ENCODE measurements at regions not wholly inside any gene's neighbourhood (a gene's known extent, or its start where the extent isn't known, plus 50 kb on each side); places are given as distances from the start of the nearest gene placed in this dataset.

- H3K4me1 ChIP-seq, result no peaks in the 10 kb centered on the region
- H3K4me3 ChIP-seq, result no peak overlapping the region
- H3K36me3 ChIP-seq, result no peaks in the 10 kb centered on the region
- H3K27ac ChIP-seq (replicated peaks), result no peak overlapping the region
- DNase-seq, result no peak
- no peak for TF ChIP-seq CTCF (IDR thresholded peaks at IDR 0.05; ENCODE audit: borderline replicate concordance)
- H3K9me3 ChIP-seq (replicated peaks), result no peaks in the 10 kb centered on the region
- no peaks in the 10 kb centered on the region for H3K27me3 ChIP-seq (ENCODE audit: low read depth)
- intact Hi-C loops (cut with micrococcal nuclease), result no loop called here
Observed at GRCh38 chr3:72538070-72538745, 310.0 kb downstream of the SHQ1 start.

- Histone ChIP-seq H3K4me1 (no peaks in the 10 kb centered on the region), H3K4me3 (no peak overlapping the region), H3K9me3 (replicated peaks) (no peaks in the 10 kb centered on the region), H3K27ac (replicated peaks) (no peak overlapping the region), H3K27me3 (ENCODE audit: low read depth) (no peaks in the 10 kb centered on the region), H3K36me3 (no peaks in the 10 kb centered on the region)
- intact Hi-C loops (cut with micrococcal nuclease), result no loop called here
- no peak for TF ChIP-seq CTCF (IDR thresholded peaks at IDR 0.05; ENCODE audit: borderline replicate concordance)
- no peak for DNase-seq
Observed at GRCh38 chr3:72537448-72537847, 310.8 kb downstream of the SHQ1 start.

- no peak for TF ChIP-seq CTCF (IDR thresholded peaks at IDR 0.05; ENCODE audit: borderline replicate concordance)
- H3K4me3 ChIP-seq, result no peak overlapping the region
- DNase-seq, result no peak
- H3K4me1 ChIP-seq, result no peaks in the 10 kb centered on the region
- intact Hi-C loops (cut with micrococcal nuclease), result no loop called here
- no peaks in the 10 kb centered on the region for H3K36me3 ChIP-seq
- no peaks in the 10 kb centered on the region for H3K27me3 ChIP-seq (ENCODE audit: low read depth)
- no peaks in the 10 kb centered on the region for H3K9me3 ChIP-seq (replicated peaks)
- H3K27ac ChIP-seq (replicated peaks), result no peak overlapping the region
Observed at GRCh38 chr3:72536878-72537267, 311.4 kb downstream of the SHQ1 start.

- DNase-seq, result no peak
- intact Hi-C loops (cut with micrococcal nuclease), result no loop called here
- H3K4me1 ChIP-seq, result no peaks in the 10 kb centered on the region
- no peak overlapping the region for H3K27ac ChIP-seq (replicated peaks)
- TF ChIP-seq CTCF (IDR thresholded peaks at IDR 0.05; ENCODE audit: borderline replicate concordance), result no peak
- no peaks in the 10 kb centered on the region for H3K27me3 ChIP-seq (ENCODE audit: low read depth)
- no peaks in the 10 kb centered on the region for H3K36me3 ChIP-seq
- no peaks in the 10 kb centered on the region for H3K9me3 ChIP-seq (replicated peaks)
- H3K4me3 ChIP-seq, result no peak overlapping the region
Observed at GRCh38 chr3:72536206-72536877, 311.9 kb downstream of the SHQ1 start.

GRCh38 chr3:72535772-72536171, 312.5 kb downstream of the SHQ1 start:
- intact Hi-C loops (cut with micrococcal nuclease), result no loop called here
- H3K27ac ChIP-seq (replicated peaks), result no peak overlapping the region
- TF ChIP-seq CTCF (IDR thresholded peaks at IDR 0.05; ENCODE audit: borderline replicate concordance), result no peak
- H3K36me3 ChIP-seq, result no peaks in the 10 kb centered on the region
- no peak overlapping the region for H3K4me3 ChIP-seq
- DNase-seq, result no peak
- no peaks in the 10 kb centered on the region for H3K27me3 ChIP-seq (ENCODE audit: low read depth)
- no peaks in the 10 kb centered on the region for H3K4me1 ChIP-seq
- peaks cover 2% of the 10 kb centered on the region for H3K9me3 ChIP-seq (replicated peaks)
